ENCODE measurements at regions not wholly inside any gene's neighbourhood (a gene's known extent, or its start where the extent isn't known, plus 50 kb on each side); places are given as distances from the start of the nearest gene placed in this dataset.

DNA sequence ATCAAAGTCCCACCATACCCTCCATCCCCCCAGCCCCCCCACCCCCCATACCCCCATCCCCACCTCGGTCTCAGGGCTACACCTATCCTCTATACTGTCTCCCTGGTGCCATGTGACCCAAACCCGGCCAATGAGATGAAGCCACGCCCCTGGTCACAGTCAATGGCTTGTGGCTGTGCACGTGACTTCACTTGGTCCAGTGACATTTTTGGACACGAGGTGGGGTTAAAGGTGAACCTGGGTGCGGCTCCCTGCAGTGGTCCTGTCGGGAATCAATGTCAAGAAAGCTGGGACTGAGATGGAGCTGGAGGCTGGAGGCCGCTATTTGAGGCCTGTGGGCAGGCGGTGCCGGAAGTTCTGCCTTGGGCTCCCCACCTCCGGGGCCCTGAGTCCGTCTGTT is 100.7 kb upstream of the MAP1LC3B2 start:
- Mint-ChIP-seq H3K4me1 (ENCODE audit: low read depth) (peaks cover 36% of the 10 kb centered on the region), H3K27me3 (ENCODE audit: low read depth) (no peaks in the 10 kb centered on the region), H3K27ac (ENCODE audit: unreplicated experiment) (no peak overlapping the region), H3K36me3 (ENCODE audit: low read depth) (no peaks in the 10 kb centered on the region), H3K4me3 (ENCODE audit: unreplicated experiment) (no peak overlapping the region), H3K9me3 (ENCODE audit: low read depth) (no peaks in the 10 kb centered on the region)
- TF ChIP-seq, protein P1, sequence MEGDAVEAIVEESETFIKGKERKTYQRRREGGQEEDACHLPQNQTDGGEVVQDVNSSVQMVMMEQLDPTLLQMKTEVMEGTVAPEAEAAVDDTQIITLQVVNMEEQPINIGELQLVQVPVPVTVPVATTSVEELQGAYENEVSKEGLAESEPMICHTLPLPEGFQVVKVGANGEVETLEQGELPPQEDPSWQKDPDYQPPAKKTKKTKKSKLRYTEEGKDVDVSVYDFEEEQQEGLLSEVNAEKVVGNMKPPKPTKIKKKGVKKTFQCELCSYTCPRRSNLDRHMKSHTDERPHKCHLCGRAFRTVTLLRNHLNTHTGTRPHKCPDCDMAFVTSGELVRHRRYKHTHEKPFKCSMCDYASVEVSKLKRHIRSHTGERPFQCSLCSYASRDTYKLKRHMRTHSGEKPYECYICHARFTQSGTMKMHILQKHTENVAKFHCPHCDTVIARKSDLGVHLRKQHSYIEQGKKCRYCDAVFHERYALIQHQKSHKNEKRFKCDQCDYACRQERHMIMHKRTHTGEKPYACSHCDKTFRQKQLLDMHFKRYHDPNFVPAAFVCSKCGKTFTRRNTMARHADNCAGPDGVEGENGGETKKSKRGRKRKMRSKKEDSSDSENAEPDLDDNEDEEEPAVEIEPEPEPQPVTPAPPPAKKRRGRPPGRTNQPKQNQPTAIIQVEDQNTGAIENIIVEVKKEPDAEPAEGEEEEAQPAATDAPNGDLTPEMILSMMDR (IDR thresholded peaks at IDR 0.05): no peak
- DNase-seq (ENCODE audit: low spot score): no peak

DNA sequence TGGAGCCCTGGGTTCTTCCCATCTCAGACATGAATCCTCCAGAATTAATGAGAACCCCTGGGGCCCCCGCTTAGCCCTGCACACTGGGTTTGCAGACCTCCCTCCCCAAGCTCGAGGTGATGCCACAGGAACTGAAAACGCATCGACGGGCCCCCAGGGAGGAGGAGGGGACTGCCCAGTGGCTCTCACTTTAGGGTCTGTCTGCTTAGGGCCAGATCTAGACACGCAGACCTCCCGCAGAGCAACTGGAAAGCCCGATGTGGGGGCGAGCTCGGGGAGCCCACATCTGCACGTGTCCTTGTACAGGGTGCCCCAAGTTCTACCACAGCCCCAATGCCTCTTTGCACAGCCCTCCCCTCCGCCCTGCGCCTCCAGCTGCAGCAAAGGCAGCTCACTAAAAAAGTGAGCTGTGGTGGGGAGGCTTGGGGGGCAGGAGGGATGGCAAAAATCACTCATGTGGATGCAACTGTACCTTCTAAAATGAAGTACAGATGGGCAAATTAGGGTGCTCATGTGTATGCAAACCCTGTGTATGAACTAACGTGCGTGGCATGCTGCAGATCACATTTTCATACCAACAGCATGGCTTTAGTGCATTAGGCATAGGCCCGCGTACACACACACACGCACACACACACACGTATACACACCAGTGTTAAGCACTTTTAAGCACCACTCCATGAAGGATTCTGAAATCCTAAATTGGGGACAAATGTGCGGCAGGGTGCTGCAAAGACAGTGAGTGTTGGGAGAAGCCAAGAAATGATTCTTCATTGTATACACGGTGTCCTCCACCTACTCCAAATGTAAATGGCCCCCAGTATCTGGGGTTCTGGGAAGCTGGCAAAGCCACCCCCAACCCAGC is 99.9 kb upstream of the MAP1LC3B2 start:
- H3K27me3 Mint-ChIP-seq (ENCODE audit: low read depth): no peaks in the 10 kb centered on the region
- no peak overlapping the region for H3K27ac Mint-ChIP-seq (ENCODE audit: unreplicated experiment)

DNA sequence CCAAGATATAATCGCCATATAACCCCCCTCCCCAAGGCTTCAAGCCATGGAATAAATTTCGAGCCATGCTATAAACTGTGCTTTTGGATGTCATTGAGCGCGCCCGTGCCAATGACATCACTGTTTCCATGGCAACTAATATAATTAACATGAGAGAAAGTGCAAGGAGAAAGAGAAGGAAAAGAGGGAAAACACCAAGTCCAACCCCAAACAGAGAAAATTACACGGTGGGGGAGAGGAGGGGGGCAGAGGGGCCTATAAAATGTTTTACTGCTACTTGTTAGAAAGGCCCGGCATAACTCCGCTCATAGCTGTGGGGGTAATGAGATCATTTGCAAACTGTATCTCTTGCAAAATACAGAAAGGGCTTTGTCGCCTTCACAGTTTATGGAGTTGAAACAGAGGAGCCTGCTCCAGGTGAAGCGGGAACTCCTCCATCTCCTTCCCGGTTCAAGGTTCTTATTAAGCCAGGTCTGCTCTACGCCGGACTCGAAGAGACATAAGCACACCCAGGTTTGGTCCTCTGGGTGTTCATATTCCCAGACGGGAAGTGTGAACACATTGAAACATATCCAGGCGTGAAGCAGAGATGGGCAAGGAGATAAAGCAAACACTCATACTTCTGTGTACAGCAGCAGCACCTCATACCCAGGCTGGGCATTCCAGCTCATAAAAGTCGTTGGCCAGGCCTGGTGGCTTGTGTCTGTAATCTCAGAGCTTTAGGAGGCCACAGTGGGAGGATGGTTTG is 99.1 kb upstream of the MAP1LC3B2 start:
- no peaks in the 10 kb centered on the region for H3K36me3 Mint-ChIP-seq (ENCODE audit: low read depth)
- no peak overlapping the region for H3K4me3 Mint-ChIP-seq (ENCODE audit: unreplicated experiment)
- peaks cover 21% of the 10 kb centered on the region for H3K4me1 Mint-ChIP-seq (ENCODE audit: low read depth)
- H3K27me3 Mint-ChIP-seq (ENCODE audit: low read depth): no peaks in the 10 kb centered on the region
- no peaks in the 10 kb centered on the region for H3K9me3 Mint-ChIP-seq (ENCODE audit: low read depth)
- TF ChIP-seq, protein P1 (IDR thresholded peaks at IDR 0.05): no peak
- peak; percentile 7 for DNase-seq (ENCODE audit: low spot score)
- H3K27ac Mint-ChIP-seq (ENCODE audit: unreplicated experiment): no peak overlapping the region

More for the DNA sequence above, 99.9 kb upstream of the MAP1LC3B2 start:
- peaks cover 30% of the 10 kb centered on the region for H3K4me1 Mint-ChIP-seq (ENCODE audit: low read depth)
- TF ChIP-seq, protein P1 (IDR thresholded peaks at IDR 0.05): no peak
- no peaks in the 10 kb centered on the region for H3K36me3 Mint-ChIP-seq (ENCODE audit: low read depth)
- no peaks in the 10 kb centered on the region for H3K9me3 Mint-ChIP-seq (ENCODE audit: low read depth)
- DNase-seq (ENCODE audit: low spot score): no peak
- H3K4me3 Mint-ChIP-seq (ENCODE audit: unreplicated experiment): no peak overlapping the region

DNA sequence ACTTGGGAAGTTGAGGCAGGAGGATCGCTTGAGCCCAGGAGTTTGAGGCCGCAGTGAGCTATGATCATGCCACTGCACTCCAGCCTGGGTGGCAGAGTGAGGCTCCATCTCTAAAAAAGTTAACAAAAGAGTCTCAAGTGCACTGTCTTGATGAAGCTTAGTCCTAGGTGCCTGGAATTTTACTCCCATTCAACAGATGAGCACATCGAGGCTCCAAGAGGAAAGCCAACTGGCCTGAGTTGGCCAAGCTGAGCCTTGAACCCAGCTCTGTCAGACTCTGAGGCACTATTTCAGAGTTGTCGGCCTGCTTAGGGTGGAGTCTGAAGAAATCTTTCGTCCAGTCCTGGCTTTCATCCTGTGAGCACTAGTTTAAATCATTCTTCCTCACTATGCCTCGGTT is 98.1 kb upstream of the MAP1LC3B2 start:
- no peaks in the 10 kb centered on the region for H3K9me3 Mint-ChIP-seq (ENCODE audit: low read depth)
- H3K27ac Mint-ChIP-seq (ENCODE audit: unreplicated experiment): no peak overlapping the region
- DNase-seq (ENCODE audit: low spot score): peak; percentile 20
- no peaks in the 10 kb centered on the region for H3K36me3 Mint-ChIP-seq (ENCODE audit: low read depth)
- H3K4me3 Mint-ChIP-seq (ENCODE audit: unreplicated experiment): no peak overlapping the region
- H3K27me3 Mint-ChIP-seq (ENCODE audit: low read depth): no peaks in the 10 kb centered on the region
- H3K4me1 Mint-ChIP-seq (ENCODE audit: low read depth): peaks cover 13% of the 10 kb centered on the region
- TF ChIP-seq, protein P1 (IDR thresholded peaks at IDR 0.05): no peak

DNA sequence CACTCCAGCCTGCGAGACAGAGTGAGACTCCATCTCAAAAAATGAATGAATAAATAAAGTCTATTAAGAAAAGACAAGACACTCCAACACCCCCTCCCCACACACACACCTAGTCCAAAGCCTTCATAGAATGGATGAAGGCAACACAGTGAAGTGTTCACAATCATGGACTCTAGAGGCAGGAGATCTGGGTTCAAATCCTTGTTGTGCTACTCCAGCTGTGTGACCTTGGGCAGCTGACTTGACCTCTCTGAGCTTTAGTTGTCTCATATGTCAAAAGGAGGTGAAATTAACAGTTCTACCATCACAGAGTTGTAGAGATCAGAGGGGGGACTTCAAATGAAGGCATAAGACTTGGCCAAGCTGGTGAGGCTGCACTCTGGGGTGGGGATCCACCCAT is 95.8 kb upstream of the MAP1LC3B2 start:
- H3K27me3 Mint-ChIP-seq (ENCODE audit: low read depth): no peaks in the 10 kb centered on the region
- H3K9me3 Mint-ChIP-seq (ENCODE audit: low read depth): no peaks in the 10 kb centered on the region
- DNase-seq (ENCODE audit: low spot score): no peak
- H3K36me3 Mint-ChIP-seq (ENCODE audit: low read depth): no peaks in the 10 kb centered on the region
- no peak overlapping the region for H3K4me3 Mint-ChIP-seq (ENCODE audit: unreplicated experiment)
- TF ChIP-seq, protein P1 (IDR thresholded peaks at IDR 0.05): no peak
- H3K4me1 Mint-ChIP-seq (ENCODE audit: low read depth): peaks cover 9% of the 10 kb centered on the region
- H3K27ac Mint-ChIP-seq (ENCODE audit: unreplicated experiment): no peak overlapping the region

Data from chondrocyte (in vitro differentiated cells).